Spleen (tissue), 11 donors: ENCODE measurements at regions not wholly inside any gene's neighbourhood (a gene's known extent, or its start where the extent isn't known, plus 50 kb on each side); places are given as distances from the start of the nearest gene placed in this dataset.

Experiments used
- DNase-seq: peaks from one replicate; pipeline ENCODE4 v3.0.0-alpha.2; 2020
- H3K27ac ChIP-seq, 8 donors: fragments of 200-600 bp; sonication (generic) in 7 of 8; 1 replicate in 4 of 8; 2 replicates in 4 of 8; pipeline versions ENCODE4 v1.5.0 to v1.8.0; 2016 to 2021; ENCODE audit warnings: inconsistent platforms in 4 of 8, mild to moderate bottlenecking in 4 of 8, moderate library complexity in 1 of 8
- H3K27me3 ChIP-seq, 7 donors: fragments of 200-600 bp; sonication (generic) in 6 of 7; replicated peaks in 1 of 7; 1 replicate in 4 of 7; 2 replicates in 3 of 7; pipeline versions ENCODE4 v1.5.0 to v1.8.0; 2016 to 2021; ENCODE audit warnings: inconsistent platforms in 3 of 7, mild to moderate bottlenecking in 1 of 7
- H3K36me3 ChIP-seq, 6 donors: fragments of 200-600 bp; sonication (generic) in 5 of 6; 1 replicate in 4 of 6; 2 replicates in 2 of 6; pipeline versions ENCODE4 v1.5.0 to v1.8.0; 2016 to 2021; ENCODE audit warnings: inconsistent platforms in 2 of 6
- H3K4me1 ChIP-seq, 6 donors: fragments of 200-600 bp; sonication (generic) in 5 of 6; 1 replicate in 3 of 6; 2 replicates in 3 of 6; pipeline versions ENCODE4 v1.5.0 to v1.8.0; 2016 to 2021; ENCODE audit warnings: inconsistent platforms in 3 of 6
- H3K4me3 ChIP-seq, 8 donors: fragments of 200-600 bp; sonication (generic) in 7 of 8; 1 replicate in 4 of 8; 2 replicates in 4 of 8; pipeline versions ENCODE4 v1.5.0 to v1.8.0; 2016 to 2021; ENCODE audit warnings: inconsistent platforms in 4 of 8, mild to moderate bottlenecking in 4 of 8, moderate library complexity in 2 of 8
- H3K9me3 ChIP-seq, 8 donors: fragments of 200-600 bp; sonication (generic) in 7 of 8; 1 replicate in 4 of 8; 2 replicates in 4 of 8; pipeline versions ENCODE4 v1.5.0 to v1.8.0; 2016 to 2021; ENCODE audit warnings: inconsistent platforms in 4 of 8
- CTCF ChIP-seq, 11 experiments: fragments of 200-600 bp in 7 of 11; fragments of 450-650 bp in 4 of 11; sonication (generic) in 4 of 11; IDR thresholded peaks in 8 of 11; conservative IDR thresholded peaks in 3 of 11; 1 replicate in 7 of 11; 2 replicates in 4 of 11; pipeline versions ENCODE4 v1.4.0 to v1.8.0; 2016 to 2021; ENCODE audit warnings: antibody characterized with exemption in 11 of 11, inconsistent platforms in 4 of 11, mild to moderate bottlenecking in 1 of 11
- POLR2A ChIP-seq, 3 donors: fragments of 450-650 bp; IDR thresholded peaks; one replicate each; pipeline ENCODE4 v1.5.1; 2017; ENCODE audit warnings: antibody characterized with exemption in 3 of 3, mild to moderate bottlenecking in 1 of 3
- POLR2AphosphoS5 ChIP-seq, 3 donors: sonication (generic); formaldehyde crosslinking; IDR thresholded peaks; one replicate each; pipeline ENCODE4 v1.5.1; 2017; ENCODE audit warnings: antibody characterized with exemption in 3 of 3
- WGBS, 5 donors: extraction: QIAGEN DNeasy Blood & Tissue Kit in 3 of 5; methylation state at CpG; one replicate each; pipeline versions ENCODE4 v1.1.5 to v1.1.7; 2013 to 2018; 5-methylcytosine and 5-hydroxymethylcytosine counted together
- intact Hi-C: fragments of 100-400 bp; cut with DNase I; formaldehyde crosslinking; loops from one replicate; pipeline ENCODE4 v1.15.0; 2023; ENCODE audit warnings: low total_unique reads
- donor health status: healthy with polysubstance abuse.
- donor health status: DM: no; HTN: no; CAD: no; lungs with moderate emphysema.
- donor health status: DM: no; HTN: no; CAD: no.
- donor health status: Bipolar disorder and iron deficiency.
- donor health status: healthy.
- donor health status: DM: no; HTN: no; CAD: no.
- donor health status: DM: yes; HTN: yes; CAD: no.

- intact Hi-C loops: no loop called here
- Histone ChIP-seq H3K27me3 (no peaks in the 10 kb centered on the region), H3K27ac (no peak overlapping the region), H3K4me3 (no peak overlapping the region), H3K4me1 (no peaks in the 10 kb centered on the region), H3K9me3 (no peaks in the 10 kb centered on the region), H3K36me3 (no peaks in the 10 kb centered on the region)
- WGBS, 5 donors: 82 to 89% (median 87%) methylated on average over 3 of the region's 3 CpGs
- TF ChIP-seq CTCF (IDR thresholded peaks at IDR 0.05 in 8 of 11, conservative IDR thresholded peaks at IDR 0.05 in 3 of 11) (no peak), POLR2A (IDR thresholded peaks at IDR 0.05) (no peak), POLR2AphosphoS5 (IDR thresholded peaks at IDR 0.05) (no peak)
- no peak for DNase-seq
Observed at GRCh38 chr3:106381286-106381938, 512.6 kb upstream of the CBLB start.

- H3K4me3 ChIP-seq: no peak overlapping the region
- no peak for DNase-seq
- no peak overlapping the region for H3K27ac ChIP-seq
- H3K27me3 ChIP-seq: no peaks in the 10 kb centered on the region
- no peaks in the 10 kb centered on the region for H3K9me3 ChIP-seq
- intact Hi-C loops: no loop called here
- TF ChIP-seq POLR2A (IDR thresholded peaks at IDR 0.05) (no peak), CTCF (IDR thresholded peaks at IDR 0.05 in 8 of 11, conservative IDR thresholded peaks at IDR 0.05 in 3 of 11) (no peak), POLR2AphosphoS5 (IDR thresholded peaks at IDR 0.05) (no peak)
- no peaks in the 10 kb centered on the region for H3K4me1 ChIP-seq
- no peaks in the 10 kb centered on the region for H3K36me3 ChIP-seq
Observed at GRCh38 chr3:106381939-106382335, 513.1 kb upstream of the CBLB start.

- TF ChIP-seq POLR2AphosphoS5 (IDR thresholded peaks at IDR 0.05) (no peak), POLR2A (IDR thresholded peaks at IDR 0.05) (no peak), CTCF (IDR thresholded peaks at IDR 0.05 in 8 of 11, conservative IDR thresholded peaks at IDR 0.05 in 3 of 11) (no peak)
- 30 to 46% (median 37%) methylated on average over 3 of the region's 3 CpGs for WGBS, 5 donors
- intact Hi-C loops: no loop called here
- H3K27me3 ChIP-seq: no peaks in the 10 kb centered on the region
- no peak overlapping the region for H3K27ac ChIP-seq
- no peaks in the 10 kb centered on the region for H3K4me1 ChIP-seq
- H3K4me3 ChIP-seq: no peak overlapping the region
- no peaks in the 10 kb centered on the region for H3K36me3 ChIP-seq
- DNase-seq: no peak
- H3K9me3 ChIP-seq: no peaks in the 10 kb centered on the region
Observed at GRCh38 chr3:106386050-106386449, 517.2 kb upstream of the CBLB start.

- H3K9me3 ChIP-seq: no peaks in the 10 kb centered on the region
- TF ChIP-seq CTCF (IDR thresholded peaks at IDR 0.05 in 8 of 11, conservative IDR thresholded peaks at IDR 0.05 in 3 of 11) (no peak), POLR2A (IDR thresholded peaks at IDR 0.05) (no peak), POLR2AphosphoS5 (IDR thresholded peaks at IDR 0.05) (no peak)
- H3K27ac ChIP-seq: no peak overlapping the region
- H3K36me3 ChIP-seq: no peaks in the 10 kb centered on the region
- H3K27me3 ChIP-seq: no peaks in the 10 kb centered on the region
- no peaks in the 10 kb centered on the region for H3K4me1 ChIP-seq
- H3K4me3 ChIP-seq: no peak overlapping the region
- no peak for DNase-seq
- 83 to 95% (median 93%) methylated on average over 1 of the region's 1 CpG for WGBS, 5 donors
- intact Hi-C loops: no loop called here
Observed at GRCh38 chr3:106392915-106393314, 524.1 kb upstream of the CBLB start.
